Astrocyte of the cerebellum (primary cell): ENCODE measurements at regions not wholly inside any gene's neighbourhood (a gene's known extent, or its start where the extent isn't known, plus 50 kb on each side); places are given as distances from the start of the nearest gene placed in this dataset.

Experiments
- DNase-seq: peaks from one replicate; pipeline ENCODE4 v3.0.0-alpha.2; 2011; ENCODE audit warnings: low read depth
- H3K4me3 ChIP-seq: 2 replicates; pipeline ENCODE4 v1.5.1; 2011; ENCODE audit warnings: mild to moderate bottlenecking, low read depth, low read length, moderate library complexity
- CTCF ChIP-seq: IDR thresholded peaks from 2 replicates; pipeline ENCODE4 v1.5.1; 2012; ENCODE audit warnings: low read length, low read depth, moderate library complexity, mild to moderate bottlenecking; ENCODE audit errors: missing control alignments
- in situ Hi-C: cut with HindIII; loops from 2 replicates; pipeline ENCODE4 v1.10.0; 2017; ENCODE audit warnings: low sequenced_read_pairs

GRCh38 chr2:118481299-118481698 is 366.1 kb downstream of the EN1 start:
- TF ChIP-seq CTCF: no peak
- in situ Hi-C loops: no loop called here
- DNase-seq: no peak
- no peak overlapping the region for H3K4me3 ChIP-seq

DNA sequence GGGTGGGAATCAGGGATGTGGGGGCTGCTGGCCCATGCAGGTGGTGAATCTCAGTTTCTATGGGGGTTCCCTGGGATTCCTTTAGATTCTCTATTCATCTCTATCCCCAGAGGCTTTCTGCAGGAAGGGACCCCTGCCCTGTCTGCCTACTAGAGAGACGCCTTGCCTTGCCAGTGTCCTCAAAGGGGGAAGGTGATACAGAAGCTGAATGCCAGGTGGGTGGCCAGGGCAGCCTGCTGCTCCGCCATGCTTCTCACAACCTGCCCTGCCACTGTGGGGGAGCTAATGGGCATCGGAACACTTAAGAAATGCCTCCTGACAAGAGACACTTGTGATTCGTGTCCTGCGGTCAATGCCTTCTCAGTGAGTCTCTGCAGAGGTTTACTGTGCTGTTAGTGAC is 368.4 kb downstream of the EN1 start:
- TF ChIP-seq CTCF: no peak
- in situ Hi-C loops: no loop called here
- no peak overlapping the region for H3K4me3 ChIP-seq
- no peak for DNase-seq

DNA sequence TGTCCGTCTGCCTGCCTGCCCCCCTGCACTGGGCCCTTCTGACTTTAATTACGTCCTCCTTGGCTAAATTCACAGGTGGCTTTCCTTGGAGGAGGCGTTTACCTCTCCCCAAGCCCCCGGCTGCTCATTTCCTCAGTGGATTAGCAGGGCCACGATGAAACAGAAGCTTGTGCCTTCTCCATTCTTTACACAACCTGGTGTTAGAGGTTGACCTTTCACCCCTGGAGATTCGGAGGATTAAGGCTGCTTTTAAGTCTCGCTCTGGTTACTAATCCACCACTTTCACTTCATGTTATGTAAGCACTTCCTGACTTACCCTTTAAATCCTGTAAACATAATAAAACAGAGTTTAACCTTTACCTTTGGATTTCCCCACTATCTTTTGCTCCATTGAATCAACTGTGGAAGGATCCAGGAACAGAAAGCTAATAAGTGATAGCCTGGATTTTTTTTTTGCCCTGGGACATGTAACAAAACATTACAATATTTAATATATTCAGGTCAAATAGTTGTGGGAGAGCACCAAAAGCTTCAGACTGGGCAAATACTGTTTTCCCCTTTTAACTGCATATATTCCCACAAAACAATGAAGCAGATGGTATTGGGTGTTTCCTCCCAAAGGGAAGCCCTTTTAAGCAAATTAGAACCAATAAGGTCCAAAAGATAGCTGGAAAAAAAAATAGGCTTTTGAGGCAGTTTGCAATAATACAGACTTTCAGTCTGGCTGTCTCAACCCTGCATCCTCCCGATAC is 370.2 kb downstream of the EN1 start:
- in situ Hi-C loops: no loop called here
- no peak overlapping the region for H3K4me3 ChIP-seq
- no peak for DNase-seq
- no peak for TF ChIP-seq CTCF

DNA sequence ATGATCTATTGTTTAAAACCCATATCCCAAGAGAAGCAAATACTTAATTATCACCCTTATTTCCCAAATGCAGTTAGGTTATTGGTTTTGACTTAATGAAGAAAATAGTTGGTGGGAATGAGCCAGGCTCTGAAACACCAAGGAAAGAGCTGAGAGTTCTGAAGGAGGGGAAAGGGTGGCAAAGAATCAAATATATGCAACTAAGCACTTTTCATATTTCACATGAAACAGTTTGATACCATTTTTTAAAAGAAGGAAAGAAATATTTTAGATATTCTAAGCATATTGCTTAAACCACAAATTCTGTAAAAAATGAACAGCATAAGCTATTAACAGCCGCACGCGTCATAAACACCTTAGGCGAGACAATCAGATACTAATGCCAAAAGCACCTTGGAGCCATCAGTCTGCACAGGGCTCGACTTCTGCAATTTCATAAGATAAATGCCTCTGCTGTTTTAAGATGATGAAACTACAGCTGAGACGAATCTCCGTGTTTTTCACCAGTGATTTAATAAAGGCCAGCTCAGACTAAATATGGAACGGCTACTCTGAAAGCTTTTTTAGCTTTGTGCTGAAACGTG is 371.7 kb downstream of the EN1 start:
- no peak for DNase-seq
- TF ChIP-seq CTCF: no peak
- H3K4me3 ChIP-seq: no peak overlapping the region
- in situ Hi-C loops: no loop called here

DNA sequence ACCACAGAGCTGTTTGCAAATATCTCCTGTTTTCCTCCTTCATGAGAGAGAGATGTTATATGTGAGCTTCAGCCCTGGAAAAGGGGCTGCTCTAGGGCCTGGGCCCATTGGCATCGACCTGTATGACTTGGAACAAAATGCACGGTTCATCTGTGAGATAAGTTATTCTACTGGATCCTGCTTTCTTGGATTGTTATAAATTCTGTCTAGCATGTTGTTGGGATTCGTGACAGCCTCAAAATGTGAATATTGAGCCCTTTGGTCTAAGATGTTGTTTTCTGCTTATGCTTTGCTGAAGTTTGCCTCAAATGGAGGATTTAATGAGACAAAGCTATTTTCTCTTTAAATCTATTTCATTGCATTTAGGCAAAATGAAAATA is 372.9 kb downstream of the EN1 start:
- in situ Hi-C loops: no loop called here
- no peak for TF ChIP-seq CTCF
- H3K4me3 ChIP-seq: no peak overlapping the region
- DNase-seq: no peak

DNA sequence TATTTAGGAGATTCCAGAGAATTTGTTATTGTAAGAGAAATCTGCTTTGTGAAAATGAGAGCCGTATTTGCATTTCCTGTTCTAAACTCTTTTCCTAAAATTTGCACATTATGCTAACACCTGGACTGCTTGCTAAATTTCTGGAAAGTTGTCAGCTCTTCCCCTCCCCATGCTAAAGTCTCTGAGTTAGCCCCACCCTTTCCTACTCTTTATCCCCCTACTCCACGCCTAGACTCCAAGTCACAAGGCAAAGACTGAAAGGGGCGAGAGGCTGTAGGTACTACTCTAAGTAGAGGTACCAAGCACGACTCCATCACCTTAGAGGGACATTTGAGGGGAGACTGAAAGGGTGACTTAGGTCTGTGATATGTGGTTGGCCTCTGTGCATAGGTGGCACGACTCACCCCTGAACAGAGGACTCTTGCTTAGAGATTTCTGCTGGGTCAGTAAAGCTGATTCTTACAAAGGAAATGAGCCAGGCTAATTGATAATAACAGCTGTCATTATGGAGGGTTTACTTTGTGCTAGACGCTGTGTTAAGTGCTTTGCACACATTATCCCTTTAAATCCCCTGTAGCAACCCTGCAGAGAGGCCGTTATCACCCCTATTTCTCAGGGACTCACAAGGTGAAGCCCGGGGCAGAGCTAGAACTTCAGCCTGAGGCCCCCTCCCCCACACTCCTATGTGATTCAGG is 373.5 kb downstream of the EN1 start:
- H3K4me3 ChIP-seq: no peak overlapping the region
- no peak for DNase-seq
- in situ Hi-C loops: no loop called here
- TF ChIP-seq CTCF: no peak
